Nephron progenitor cell (in vitro differentiated cells): ENCODE measurements at regions not wholly inside any gene's neighbourhood (a gene's known extent, or its start where the extent isn't known, plus 50 kb on each side); places are given as distances from the start of the nearest gene placed in this dataset.

ENCODE experiments used
- DNase-seq: peaks from one replicate; pipeline ENCODE4 v3.0.0; 2021
- H3K27ac Mint-ChIP-seq: 2 replicates; pipeline ENCODE4 v1.8.0; 2021; ENCODE audit warnings: mild to moderate bottlenecking, moderate library complexity, mixed read lengths
- H3K27me3 Mint-ChIP-seq: 2 replicates; pipeline ENCODE4 v1.8.0; 2021; ENCODE audit warnings: mild to moderate bottlenecking, low read depth, mixed read lengths; ENCODE audit not compliant: poor library complexity
- H3K36me3 Mint-ChIP-seq: 2 replicates; pipeline ENCODE4 v1.8.0; 2021; ENCODE audit warnings: low read depth, mixed read lengths
- H3K4me1 Mint-ChIP-seq: 2 replicates; pipeline ENCODE4 v1.8.0; 2021; ENCODE audit warnings: mixed read lengths
- H3K4me3 Mint-ChIP-seq: 2 replicates; pipeline ENCODE4 v1.8.0; 2021; ENCODE audit warnings: mild to moderate bottlenecking, moderate library complexity, mixed read lengths
- H3K9me3 Mint-ChIP-seq: 2 replicates; pipeline ENCODE4 v1.8.0; 2021; ENCODE audit warnings: mild to moderate bottlenecking, moderate library complexity, mixed read lengths
- TF ChIP-seq, protein P1 (sequence below): fragments of 200-600 bp; sonication (generic); IDR thresholded peaks from 2 replicates; pipeline ENCODE4 v1.5.0; 2021; ENCODE audit warnings: antibody characterized with exemption

DNA sequence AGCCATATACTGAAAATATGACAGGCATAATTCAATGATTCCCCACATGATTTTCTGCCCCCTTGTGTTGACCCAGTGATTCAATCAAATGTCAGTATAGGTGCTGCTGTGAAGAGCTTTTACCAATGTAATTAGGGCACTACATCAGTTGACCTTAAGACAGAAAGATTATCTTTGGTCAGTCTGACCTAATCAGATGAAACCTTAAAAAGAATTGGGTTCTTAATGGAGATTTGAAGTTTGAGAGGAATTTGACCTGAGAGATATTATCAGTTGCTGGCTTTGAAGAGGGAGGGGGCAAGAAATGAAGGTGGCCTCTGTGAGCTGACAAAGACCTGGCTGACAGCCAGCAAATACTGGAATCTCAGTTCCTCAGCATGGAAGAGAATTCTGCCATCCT, 358.7 kb upstream of the CA10 start:
- Mint-ChIP-seq H3K36me3 (no peaks in the 10 kb centered on the region), H3K27ac (no peak overlapping the region), H3K4me3 (no peak overlapping the region), H3K4me1 (no peaks in the 10 kb centered on the region), H3K9me3 (peaks cover under 1% of the 10 kb centered on the region), H3K27me3 (no peaks in the 10 kb centered on the region)
- TF ChIP-seq, protein P1, sequence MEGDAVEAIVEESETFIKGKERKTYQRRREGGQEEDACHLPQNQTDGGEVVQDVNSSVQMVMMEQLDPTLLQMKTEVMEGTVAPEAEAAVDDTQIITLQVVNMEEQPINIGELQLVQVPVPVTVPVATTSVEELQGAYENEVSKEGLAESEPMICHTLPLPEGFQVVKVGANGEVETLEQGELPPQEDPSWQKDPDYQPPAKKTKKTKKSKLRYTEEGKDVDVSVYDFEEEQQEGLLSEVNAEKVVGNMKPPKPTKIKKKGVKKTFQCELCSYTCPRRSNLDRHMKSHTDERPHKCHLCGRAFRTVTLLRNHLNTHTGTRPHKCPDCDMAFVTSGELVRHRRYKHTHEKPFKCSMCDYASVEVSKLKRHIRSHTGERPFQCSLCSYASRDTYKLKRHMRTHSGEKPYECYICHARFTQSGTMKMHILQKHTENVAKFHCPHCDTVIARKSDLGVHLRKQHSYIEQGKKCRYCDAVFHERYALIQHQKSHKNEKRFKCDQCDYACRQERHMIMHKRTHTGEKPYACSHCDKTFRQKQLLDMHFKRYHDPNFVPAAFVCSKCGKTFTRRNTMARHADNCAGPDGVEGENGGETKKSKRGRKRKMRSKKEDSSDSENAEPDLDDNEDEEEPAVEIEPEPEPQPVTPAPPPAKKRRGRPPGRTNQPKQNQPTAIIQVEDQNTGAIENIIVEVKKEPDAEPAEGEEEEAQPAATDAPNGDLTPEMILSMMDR = no peak
- DNase-seq = no peak

DNA sequence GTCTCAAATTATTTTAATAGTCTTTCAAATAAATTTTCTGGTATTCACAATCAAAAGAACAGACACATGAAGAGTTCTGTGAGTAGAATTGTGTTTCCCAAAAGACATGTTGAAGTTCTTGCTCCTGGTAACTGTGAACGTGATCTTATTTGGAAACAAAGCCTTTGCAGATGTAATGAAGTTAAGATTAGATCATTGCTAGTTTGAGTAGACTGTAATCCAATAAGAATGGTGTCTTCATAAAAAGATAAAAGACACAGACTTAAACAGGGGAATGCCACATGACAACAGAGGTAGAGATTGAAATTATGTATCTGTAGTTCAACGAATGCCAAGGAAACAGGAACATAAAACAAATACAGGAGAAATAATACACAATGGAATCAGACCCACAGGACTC, 357.4 kb upstream of the CA10 start:
- Mint-ChIP-seq H3K27ac (no peak overlapping the region), H3K4me3 (no peak overlapping the region), H3K27me3 (no peaks in the 10 kb centered on the region), H3K36me3 (no peaks in the 10 kb centered on the region), H3K4me1 (no peaks in the 10 kb centered on the region), H3K9me3 (peaks cover 12% of the 10 kb centered on the region)
- DNase-seq = no peak
- TF ChIP-seq, protein P1 = no peak

DNA sequence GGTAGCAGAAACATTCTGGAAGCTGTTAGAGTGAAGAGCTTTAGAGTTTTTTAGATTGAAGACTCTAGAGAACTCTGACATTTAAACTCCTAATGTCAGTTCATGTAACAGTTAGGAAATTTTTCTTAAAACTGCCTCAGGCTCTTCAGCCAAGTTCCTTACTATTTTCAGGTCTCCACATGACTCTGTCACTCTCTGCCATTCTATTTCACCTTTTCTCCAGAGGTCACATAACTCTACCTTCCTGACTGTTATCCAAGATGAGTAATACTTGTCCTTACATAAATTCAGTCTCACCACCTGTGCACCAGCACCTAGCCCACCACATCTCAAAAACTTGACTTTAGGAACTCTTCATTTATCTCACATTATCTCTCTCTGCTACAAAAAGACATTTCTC, 347.1 kb upstream of the CA10 start:
- Mint-ChIP-seq H3K27me3 (no peaks in the 10 kb centered on the region), H3K4me3 (no peak overlapping the region), H3K9me3 (no peaks in the 10 kb centered on the region), H3K27ac (no peak overlapping the region), H3K4me1 (no peaks in the 10 kb centered on the region), H3K36me3 (no peaks in the 10 kb centered on the region)
- TF ChIP-seq, protein P1 = no peak
- DNase-seq = no peak

- H3K4me1 Mint-ChIP-seq = no peaks in the 10 kb centered on the region
- no peaks in the 10 kb centered on the region for H3K36me3 Mint-ChIP-seq
- H3K9me3 Mint-ChIP-seq = no peaks in the 10 kb centered on the region
- DNase-seq = no peak
- H3K4me3 Mint-ChIP-seq = no peak overlapping the region
- no peak overlapping the region for H3K27ac Mint-ChIP-seq
- H3K27me3 Mint-ChIP-seq = no peaks in the 10 kb centered on the region
- TF ChIP-seq, protein P1 = no peak
Observed at GRCh38 chr17:52504081-52504480, 345.6 kb upstream of the CA10 start.

- Mint-ChIP-seq H3K9me3 (peaks cover 14% of the 10 kb centered on the region), H3K4me3 (no peak overlapping the region), H3K36me3 (no peaks in the 10 kb centered on the region), H3K27ac (no peak overlapping the region), H3K27me3 (peaks cover 4% of the 10 kb centered on the region), H3K4me1 (peaks cover 7% of the 10 kb centered on the region)
- DNase-seq = no peak
- TF ChIP-seq, protein P1 = no peak
Observed at GRCh38 chr17:52495646-52496045, 337.1 kb upstream of the CA10 start.

DNA sequence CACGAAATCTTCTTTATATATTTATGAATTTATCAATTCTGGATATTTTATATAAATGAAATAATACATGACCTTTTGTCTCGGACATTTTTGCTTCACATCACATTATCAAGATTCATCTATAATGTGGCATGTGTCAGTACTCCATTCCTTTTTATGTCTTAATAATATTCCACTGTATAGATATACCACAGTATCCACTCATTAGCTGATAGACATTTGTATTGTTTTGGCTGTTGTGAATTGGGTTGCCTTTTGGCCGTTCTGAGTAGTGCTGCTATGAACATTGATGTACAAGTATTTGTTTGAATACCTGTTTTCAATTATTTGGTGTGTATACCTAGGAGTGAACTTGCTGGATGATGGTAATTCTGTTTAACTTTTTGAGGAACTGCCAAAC, 323.8 kb upstream of the CA10 start:
- Mint-ChIP-seq H3K4me3 (no peak overlapping the region), H3K27ac (no peak overlapping the region), H3K36me3 (no peaks in the 10 kb centered on the region), H3K27me3 (no peaks in the 10 kb centered on the region), H3K4me1 (no peaks in the 10 kb centered on the region), H3K9me3 (peaks cover 17% of the 10 kb centered on the region)
- TF ChIP-seq, protein P1 = no peak
- DNase-seq = no peak
